Head of caudate nucleus (tissue), 42 donors: ENCODE measurements at regions not wholly inside any gene's neighbourhood (a gene's known extent, or its start where the extent isn't known, plus 50 kb on each side); places are given as distances from the start of the nearest gene placed in this dataset.

ENCODE experiments used
- DNase-seq, 42 donors: peaks; one replicate each; pipeline versions ENCODE4 v3.0.0 to v3.0.0-alpha.2; 2020 to 2021; ENCODE audit warnings: mixed read lengths in 7 of 42
- intact Hi-C: fragments of 100-400 bp; cut with DNase I; formaldehyde crosslinking; loops from one replicate; pipeline ENCODE4 v1.15.0; 2022

GRCh38 chr18:73932976-73933375 lies 214.7 kb downstream of the FBXO15 start:
- intact Hi-C loops, result no loop called here

GRCh38 chr18:73927496-73927895 lies 220.1 kb downstream of the FBXO15 start:
- intact Hi-C loops, result no loop called here
- no peak for DNase-seq

More at GRCh38 chr18:73932976-73933375, 214.7 kb downstream of the FBXO15 start:
- no peak for DNase-seq

- no peak for DNase-seq
- intact Hi-C loops, result no loop called here
These were observed 222.8 kb downstream of the FBXO15 start for GRCh38 chr18:73924836-73925235.

- intact Hi-C loops, result no loop called here
- DNase-seq, result no peak
These were observed 223.3 kb downstream of the FBXO15 start for GRCh38 chr18:73924307-73924706.

- intact Hi-C loops, result no loop called here
- no peak for DNase-seq
These were observed 223.8 kb downstream of the FBXO15 start for GRCh38 chr18:73923866-73924265.

- intact Hi-C loops, result no loop called here
- DNase-seq, result peak in 1 of 42 donors; percentile 24
These were observed 227.6 kb downstream of the FBXO15 start for GRCh38 chr18:73920033-73920432.

GRCh38 chr18:73918816-73919215 lies 228.8 kb downstream of the FBXO15 start:
- intact Hi-C loops, result no loop called here
- no peak for DNase-seq

GRCh38 chr18:73917046-73917445 lies 230.6 kb downstream of the FBXO15 start:
- intact Hi-C loops, result no loop called here
- no peak for DNase-seq

- intact Hi-C loops, result no loop called here
- no peak for DNase-seq
These were observed 234.1 kb downstream of the FBXO15 start for GRCh38 chr18:73913505-73913904.

GRCh38 chr18:73908323-73908722 lies 239.3 kb downstream of the FBXO15 start:
- DNase-seq, result peak in 3 of 42 donors; percentile 13 to 23 (median 22)
- intact Hi-C loops, result no loop called here

GRCh38 chr18:73901566-73901965 lies 246.1 kb downstream of the FBXO15 start:
- intact Hi-C loops, result no loop called here
- DNase-seq, result no peak

GRCh38 chr18:73901151-73901550 lies 246.5 kb downstream of the FBXO15 start:
- DNase-seq, result no peak
- intact Hi-C loops, result no loop called here

- no peak for DNase-seq
- intact Hi-C loops, result no loop called here
These were observed 247.4 kb downstream of the FBXO15 start for GRCh38 chr18:73900106-73900835.

- intact Hi-C loops, result no loop called here
- no peak for DNase-seq
These were observed 250.1 kb downstream of the FBXO15 start for GRCh38 chr18:73897517-73897916.

- DNase-seq, result no peak
- intact Hi-C loops, result no loop called here
These were observed 250.9 kb downstream of the FBXO15 start for GRCh38 chr18:73896685-73897084.

- DNase-seq, result no peak
- intact Hi-C loops, result no loop called here
These were observed 251.9 kb downstream of the FBXO15 start for GRCh38 chr18:73895701-73896100.

- intact Hi-C loops, result no loop called here
- DNase-seq, result no peak
These were observed 253.8 kb downstream of the FBXO15 start for GRCh38 chr18:73893880-73894279.

GRCh38 chr18:73891572-73892421 lies 255.8 kb downstream of the FBXO15 start:
- DNase-seq, result peak in 39 of 42 donors; percentile 6 to 72 (median 44)
- intact Hi-C loops, result no loop called here

- DNase-seq, result no peak
- intact Hi-C loops, result no loop called here
These were observed 259.1 kb downstream of the FBXO15 start for GRCh38 chr18:73888565-73888964.

GRCh38 chr18:73887801-73888200 lies 259.8 kb downstream of the FBXO15 start:
- no peak for DNase-seq
- intact Hi-C loops, result no loop called here
